ENCODE measurements at regions not wholly inside any gene's neighbourhood (a gene's known extent, or its start where the extent isn't known, plus 50 kb on each side); places are given as distances from the start of the nearest gene placed in this dataset.

GRCh38 chr6:132868057-132868456 is 53.7 kb downstream of the RPS12 start:
- no peak for DNase-seq

GRCh38 chr6:132872923-132873322 is 58.6 kb downstream of the RPS12 start:
- DNase-seq = no peak

GRCh38 chr6:132877003-132877402 is 62.6 kb downstream of the RPS12 start:
- DNase-seq = no peak

- DNase-seq = no peak
Measured at GRCh38 chr6:132887204-132887603, 72.8 kb downstream of the RPS12 start.

- no peak for DNase-seq
Measured at GRCh38 chr6:132888701-132889100, 74.3 kb downstream of the RPS12 start.

GRCh38 chr6:132892929-132893771 is 78.8 kb downstream of the RPS12 start:
- no peak for DNase-seq

GRCh38 chr6:132893772-132894490 is 79.6 kb downstream of the RPS12 start:
- DNase-seq = no peak

GRCh38 chr6:132898376-132898775 is 84.0 kb downstream of the RPS12 start:
- no peak for DNase-seq

GRCh38 chr6:132900849-132901248 is 86.5 kb downstream of the RPS12 start:
- DNase-seq = no peak

- no peak for DNase-seq
Measured at GRCh38 chr6:132902901-132903300, 88.5 kb downstream of the RPS12 start.

GRCh38 chr6:132907231-132907630 is 92.9 kb downstream of the RPS12 start:
- no peak for DNase-seq

GRCh38 chr6:132907914-132908313 is 93.5 kb downstream of the RPS12 start:
- DNase-seq = no peak

GRCh38 chr6:132909742-132910141 is 95.4 kb downstream of the RPS12 start:
- DNase-seq = no peak

GRCh38 chr6:132910759-132911158 is 96.4 kb downstream of the RPS12 start:
- DNase-seq = no peak

- no peak for DNase-seq
Measured at GRCh38 chr6:132919045-132919860, 104.9 kb downstream of the RPS12 start.

- DNase-seq = no peak
Measured at GRCh38 chr6:132927713-132928112, 113.3 kb downstream of the RPS12 start.

GRCh38 chr6:132929141-132929540 is 114.8 kb downstream of the RPS12 start:
- no peak for DNase-seq

- DNase-seq = no peak
Measured at GRCh38 chr6:132931313-132931712, 116.9 kb downstream of the RPS12 start.

- DNase-seq = no peak
Measured at GRCh38 chr6:132931936-132932514, 117.7 kb downstream of the RPS12 start.

GRCh38 chr6:132932588-132932987 is 118.2 kb downstream of the RPS12 start:
- no peak for DNase-seq

GRCh38 chr6:132933090-132933489 is 118.7 kb downstream of the RPS12 start:
- DNase-seq = no peak

- DNase-seq = no peak
Measured at GRCh38 chr6:132934496-132934895, 120.1 kb downstream of the RPS12 start.

GRCh38 chr6:132936646-132937045 is 122.3 kb downstream of the RPS12 start:
- DNase-seq = no peak
